GM10266 (cell line): ENCODE measurements at regions not wholly inside any gene's neighbourhood (a gene's known extent, or its start where the extent isn't known, plus 50 kb on each side); places are given as distances from the start of the nearest gene placed in this dataset.

ENCODE experiments used
- DNase-seq: peaks from one replicate; pipeline ENCODE4 v3.0.0; 2012; ENCODE audit errors: extremely low spot score
- TF ChIP-seq, protein P1 (sequence below): IDR thresholded peaks from 2 replicates; pipeline ENCODE4 v1.5.1; 2012; ENCODE audit warnings: mild to moderate bottlenecking, low read depth; ENCODE audit not compliant: control insufficient read depth, insufficient read depth; ENCODE audit errors: missing control alignments

DNA sequence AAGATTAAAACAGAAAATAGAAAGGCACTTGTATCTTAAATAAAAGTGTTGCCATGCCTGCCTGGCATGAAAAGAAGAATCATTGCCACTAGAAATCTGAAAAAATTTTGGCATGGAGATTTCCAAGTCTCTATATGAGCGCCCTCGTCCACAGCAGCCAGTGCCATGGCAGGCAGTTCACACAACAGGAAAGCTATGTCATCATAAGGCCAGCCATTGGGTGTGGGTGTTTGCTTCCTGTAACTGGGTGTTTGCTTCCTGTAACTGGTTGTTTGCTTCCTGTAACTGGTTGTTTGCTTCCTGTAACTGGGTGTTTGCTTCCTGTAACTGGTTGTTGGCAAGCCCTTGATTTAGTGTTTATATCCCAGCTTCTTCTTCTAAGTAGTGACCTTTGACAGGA lies 446.7 kb downstream of the IRX1 start:
- TF ChIP-seq, protein P1, sequence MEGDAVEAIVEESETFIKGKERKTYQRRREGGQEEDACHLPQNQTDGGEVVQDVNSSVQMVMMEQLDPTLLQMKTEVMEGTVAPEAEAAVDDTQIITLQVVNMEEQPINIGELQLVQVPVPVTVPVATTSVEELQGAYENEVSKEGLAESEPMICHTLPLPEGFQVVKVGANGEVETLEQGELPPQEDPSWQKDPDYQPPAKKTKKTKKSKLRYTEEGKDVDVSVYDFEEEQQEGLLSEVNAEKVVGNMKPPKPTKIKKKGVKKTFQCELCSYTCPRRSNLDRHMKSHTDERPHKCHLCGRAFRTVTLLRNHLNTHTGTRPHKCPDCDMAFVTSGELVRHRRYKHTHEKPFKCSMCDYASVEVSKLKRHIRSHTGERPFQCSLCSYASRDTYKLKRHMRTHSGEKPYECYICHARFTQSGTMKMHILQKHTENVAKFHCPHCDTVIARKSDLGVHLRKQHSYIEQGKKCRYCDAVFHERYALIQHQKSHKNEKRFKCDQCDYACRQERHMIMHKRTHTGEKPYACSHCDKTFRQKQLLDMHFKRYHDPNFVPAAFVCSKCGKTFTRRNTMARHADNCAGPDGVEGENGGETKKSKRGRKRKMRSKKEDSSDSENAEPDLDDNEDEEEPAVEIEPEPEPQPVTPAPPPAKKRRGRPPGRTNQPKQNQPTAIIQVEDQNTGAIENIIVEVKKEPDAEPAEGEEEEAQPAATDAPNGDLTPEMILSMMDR: no peak
- DNase-seq: no peak

DNA sequence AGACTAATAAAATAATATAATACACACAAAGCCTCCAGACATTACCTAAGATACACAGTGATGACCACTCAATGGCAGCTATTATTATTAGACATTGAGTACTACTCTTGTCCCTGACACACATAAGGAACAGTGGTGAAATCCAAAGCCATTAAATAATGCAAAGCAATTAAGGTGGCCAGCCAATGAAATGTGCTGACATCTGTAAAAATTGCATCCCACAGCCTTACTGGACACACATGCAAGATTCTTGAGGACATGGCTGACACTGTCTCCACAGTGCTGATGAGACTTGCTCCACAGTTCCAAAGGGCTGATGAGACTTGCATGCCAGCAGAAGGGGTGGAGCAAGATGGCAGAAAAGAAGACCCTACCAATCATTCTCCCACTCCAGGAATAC lies 447.5 kb downstream of the IRX1 start:
- no peak for DNase-seq
- TF ChIP-seq, protein P1: no peak

DNA sequence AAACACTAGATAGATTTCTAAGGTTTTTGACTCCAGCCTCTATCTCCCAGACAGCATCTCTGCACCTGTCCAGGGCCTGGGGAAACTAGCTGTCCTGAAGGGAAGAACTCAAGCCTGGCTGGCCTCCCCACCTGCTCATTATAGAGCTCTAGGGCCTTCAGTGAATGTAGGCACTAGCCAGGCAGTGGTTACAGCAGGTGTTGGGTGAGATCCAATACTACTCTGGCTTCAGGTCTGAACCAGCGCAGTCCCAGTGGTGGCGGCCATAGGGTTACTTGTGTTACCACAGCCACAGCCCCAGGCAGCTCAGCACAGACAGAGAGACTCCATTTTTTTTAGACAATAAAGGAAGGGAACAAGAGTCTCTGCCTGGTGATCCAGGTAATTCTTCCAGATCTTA lies 449.2 kb downstream of the IRX1 start:
- no peak for DNase-seq
- TF ChIP-seq, protein P1: no peak

DNA sequence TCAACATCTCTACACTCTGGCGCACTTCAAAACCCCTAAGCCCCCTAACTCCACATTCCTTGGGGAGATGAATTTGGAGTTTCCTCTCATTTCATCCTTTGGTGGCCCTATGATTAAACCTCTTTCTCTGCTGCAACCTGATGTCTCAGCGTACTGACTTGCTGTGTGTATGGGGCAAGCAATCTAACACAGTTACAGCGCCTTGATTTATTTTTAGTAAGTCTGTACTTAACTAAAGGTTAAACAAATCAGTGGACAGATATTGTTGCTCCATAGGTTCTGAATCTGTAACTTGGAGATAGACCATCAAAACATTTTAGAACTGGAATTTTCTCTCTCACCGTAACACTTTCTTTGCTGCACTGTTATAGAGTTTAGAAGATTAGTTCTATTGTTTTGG lies 452.8 kb downstream of the IRX1 start:
- TF ChIP-seq, protein P1: no peak
- no peak for DNase-seq

DNA sequence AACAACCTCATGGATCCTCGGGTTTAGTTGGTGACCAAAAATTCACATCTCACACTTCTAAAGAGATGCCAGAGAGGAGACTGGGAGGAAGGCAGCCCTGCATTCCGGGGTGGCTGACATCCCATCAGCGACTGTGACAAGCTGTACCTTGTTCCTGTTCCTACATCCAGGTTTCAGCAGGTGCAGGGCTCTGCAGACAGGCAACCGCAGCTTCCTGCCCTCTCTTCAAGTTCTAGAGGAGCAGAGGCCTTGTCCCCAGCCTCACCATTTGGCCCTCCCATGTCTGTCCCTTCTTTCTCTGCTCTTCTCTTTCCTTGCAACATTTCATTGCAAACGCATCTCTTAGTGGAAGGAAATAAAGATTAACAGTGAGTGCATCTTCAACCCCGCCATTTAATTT lies 454.6 kb downstream of the IRX1 start:
- DNase-seq: no peak
- TF ChIP-seq, protein P1: no peak

DNA sequence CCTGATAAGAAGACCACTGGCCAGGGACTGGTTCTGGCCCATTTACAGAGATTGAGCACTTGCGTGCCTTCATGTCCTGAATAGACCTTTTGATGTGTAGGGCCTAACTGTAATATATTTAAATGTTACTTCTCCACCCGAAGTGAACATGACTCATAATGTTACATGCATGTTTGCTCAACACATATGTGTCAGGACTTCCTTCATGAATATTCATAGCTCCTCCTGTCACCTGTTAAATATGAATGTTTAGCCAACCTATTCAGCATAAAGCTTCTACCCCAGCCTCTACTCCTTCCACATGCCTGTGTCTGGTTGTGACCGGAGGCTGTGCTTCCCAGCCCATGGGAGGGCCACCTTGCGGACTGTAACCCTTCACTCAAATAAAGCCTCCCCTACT lies 457.5 kb downstream of the IRX1 start:
- DNase-seq: no peak
- TF ChIP-seq, protein P1: no peak

DNA sequence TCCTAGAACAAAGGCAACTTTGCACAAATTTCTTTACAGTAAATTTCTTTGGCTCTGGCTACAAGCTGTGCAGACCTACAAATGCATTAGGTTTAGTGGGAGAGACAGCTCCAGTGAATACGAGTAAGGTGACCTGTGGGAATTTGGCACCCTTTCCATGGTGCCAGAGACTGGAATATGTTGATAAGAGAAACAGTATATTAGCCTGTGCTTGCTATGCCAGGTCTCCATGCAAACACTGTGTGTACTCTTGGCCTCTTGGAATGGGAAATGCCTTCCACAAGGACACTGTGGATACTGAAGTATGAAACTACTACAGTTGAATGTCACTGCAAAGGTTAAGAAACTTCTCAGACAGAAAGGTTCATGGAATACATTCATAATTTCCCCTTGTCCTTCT lies 458.5 kb downstream of the IRX1 start:
- TF ChIP-seq, protein P1: no peak
- no peak for DNase-seq
